ENCODE measurements at regions not wholly inside any gene's neighbourhood (a gene's known extent, or its start where the extent isn't known, plus 50 kb on each side); places are given as distances from the start of the nearest gene placed in this dataset.

- TF ChIP-seq, protein P1, sequence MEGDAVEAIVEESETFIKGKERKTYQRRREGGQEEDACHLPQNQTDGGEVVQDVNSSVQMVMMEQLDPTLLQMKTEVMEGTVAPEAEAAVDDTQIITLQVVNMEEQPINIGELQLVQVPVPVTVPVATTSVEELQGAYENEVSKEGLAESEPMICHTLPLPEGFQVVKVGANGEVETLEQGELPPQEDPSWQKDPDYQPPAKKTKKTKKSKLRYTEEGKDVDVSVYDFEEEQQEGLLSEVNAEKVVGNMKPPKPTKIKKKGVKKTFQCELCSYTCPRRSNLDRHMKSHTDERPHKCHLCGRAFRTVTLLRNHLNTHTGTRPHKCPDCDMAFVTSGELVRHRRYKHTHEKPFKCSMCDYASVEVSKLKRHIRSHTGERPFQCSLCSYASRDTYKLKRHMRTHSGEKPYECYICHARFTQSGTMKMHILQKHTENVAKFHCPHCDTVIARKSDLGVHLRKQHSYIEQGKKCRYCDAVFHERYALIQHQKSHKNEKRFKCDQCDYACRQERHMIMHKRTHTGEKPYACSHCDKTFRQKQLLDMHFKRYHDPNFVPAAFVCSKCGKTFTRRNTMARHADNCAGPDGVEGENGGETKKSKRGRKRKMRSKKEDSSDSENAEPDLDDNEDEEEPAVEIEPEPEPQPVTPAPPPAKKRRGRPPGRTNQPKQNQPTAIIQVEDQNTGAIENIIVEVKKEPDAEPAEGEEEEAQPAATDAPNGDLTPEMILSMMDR (IDR thresholded peaks at IDR 0.05; ENCODE audit: low read depth, low read length): no peak
- TF ChIP-seq POLR2A (IDR thresholded peaks at IDR 0.05; ENCODE audit: extremely low read depth, insufficient read length): no peak
Observed at GRCh38 chr2:122326471-122326870, 571.0 kb downstream of the TSN start.
